Breast epithelium (tissue), 3 donors: ENCODE measurements at regions not wholly inside any gene's neighbourhood (a gene's known extent, or its start where the extent isn't known, plus 50 kb on each side); places are given as distances from the start of the nearest gene placed in this dataset.

Experiments
- CTCF ChIP-seq, 3 donors: fragments of 450-650 bp; IDR thresholded peaks; one replicate each; pipeline ENCODE4 v1.5.1; 2016 to 2017; ENCODE audit warnings: antibody characterized with exemption in 3 of 3, mild to moderate bottlenecking in 3 of 3, moderate library complexity in 3 of 3
- POLR2AphosphoS5 ChIP-seq, 3 donors: sonication (generic); formaldehyde crosslinking; IDR thresholded peaks; one replicate each; pipeline ENCODE4 v1.6.1; 2017; ENCODE audit warnings: antibody characterized with exemption in 3 of 3

GRCh38 chr9:95776176-95776575, 99.3 kb upstream of the ERCC6L2 start:
- TF ChIP-seq CTCF (IDR thresholded peaks at IDR 0.05) (no peak), POLR2AphosphoS5 (IDR thresholded peaks at IDR 0.05) (no peak)
